GM10266 (cell line): ENCODE measurements at regions not wholly inside any gene's neighbourhood (a gene's known extent, or its start where the extent isn't known, plus 50 kb on each side); places are given as distances from the start of the nearest gene placed in this dataset.

Experiments
- DNase-seq: peaks from one replicate; pipeline ENCODE4 v3.0.0; 2012; ENCODE audit errors: extremely low spot score
- CTCF ChIP-seq: IDR thresholded peaks from 2 replicates; pipeline ENCODE4 v1.5.1; 2012; ENCODE audit warnings: mild to moderate bottlenecking, low read depth; ENCODE audit not compliant: control insufficient read depth, insufficient read depth; ENCODE audit errors: missing control alignments

- TF ChIP-seq CTCF = peak; percentile 29
- DNase-seq = no peak
These were observed 598.7 kb upstream of the TECRL start for GRCh38 chr4:65007841-65008439.

- no peak for TF ChIP-seq CTCF
- DNase-seq = no peak
These were observed 565.9 kb upstream of the TECRL start for GRCh38 chr4:64975177-64975576.

GRCh38 chr4:64969081-64969480, 559.8 kb upstream of the TECRL start:
- TF ChIP-seq CTCF = no peak
- no peak for DNase-seq

GRCh38 chr4:64967286-64967685, 558.0 kb upstream of the TECRL start:
- no peak for DNase-seq
- TF ChIP-seq CTCF = no peak

GRCh38 chr4:64960516-64960915, 551.3 kb upstream of the TECRL start:
- TF ChIP-seq CTCF = no peak

GRCh38 chr4:64940698-64941097, 531.4 kb upstream of the TECRL start:
- no peak for DNase-seq
- TF ChIP-seq CTCF = no peak

More at GRCh38 chr4:64960516-64960915, 551.3 kb upstream of the TECRL start:
- DNase-seq = no peak

- DNase-seq = no peak
These were observed 526.3 kb upstream of the TECRL start for GRCh38 chr4:64935469-64936001.

More at GRCh38 chr4:64935469-64936001, 526.3 kb upstream of the TECRL start:
- no peak for TF ChIP-seq CTCF
